Stimulated activated CD4-positive, alpha-beta T cell treated with anti-CD3 and anti-CD28 coated beads, TNF-alpha, amount 100 ng/mL, for 1 hour (primary cell): ENCODE measurements at regions not wholly inside any gene's neighbourhood (a gene's known extent, or its start where the extent isn't known, plus 50 kb on each side); places are given as distances from the start of the nearest gene placed in this dataset.
"Not testable (repeated sequence)": the region's sequence is repeated elsewhere in the genome, so short reads cannot be mapped to it uniquely, and the experiment has no call there.

Experiments used
- DNase-seq, 3 donors: peaks; one replicate each; pipeline ENCODE4 v3.0.0-alpha.2; 2020; ENCODE audit warnings: low read depth in 3 of 3, low spot score in 1 of 3

GRCh38 chr21:15653710-15654109 lies 76.1 kb upstream of the USP25 start:
- DNase-seq, result no peak

GRCh38 chr21:15654171-15654570 lies 75.6 kb upstream of the USP25 start:
- no peak for DNase-seq

GRCh38 chr21:15659753-15660422 lies 69.9 kb upstream of the USP25 start:
- DNase-seq, result no peak

GRCh38 chr21:15660423-15660804 lies 69.4 kb upstream of the USP25 start:
- no peak for DNase-seq

- DNase-seq, result no peak
Observed at GRCh38 chr21:15667010-15667409, 62.8 kb upstream of the USP25 start.

- DNase-seq, result no peak
Observed at GRCh38 chr21:15667819-15668218, 62.0 kb upstream of the USP25 start.

GRCh38 chr21:15669247-15669646 lies 60.5 kb upstream of the USP25 start:
- no peak for DNase-seq

- DNase-seq, result no peak
Observed at GRCh38 chr21:15671188-15671587, 58.6 kb upstream of the USP25 start.

GRCh38 chr21:15672578-15672977 lies 57.2 kb upstream of the USP25 start:
- not testable (repeated sequence) for DNase-seq

GRCh38 chr21:15676935-15677334 lies 52.8 kb upstream of the USP25 start:
- DNase-seq, result no peak

GRCh38 chr21:15679630-15680029 lies 50.2 kb upstream of the USP25 start:
- no peak for DNase-seq
